AG04449 (cell line): ENCODE measurements at regions not wholly inside any gene's neighbourhood (a gene's known extent, or its start where the extent isn't known, plus 50 kb on each side); places are given as distances from the start of the nearest gene placed in this dataset.

ENCODE experiments used
- CTCF ChIA-PET: fragments of 350-600 bp; formaldehyde crosslinking; extraction: SDS; loops from one replicate; lab custom pipeline; 2021; ENCODE audit warnings: antibody characterized with exemption; lab: Yijun Ruan, JAX
- POLR2A ChIA-PET: fragments of 400-600, 350-600 bp; formaldehyde crosslinking; extraction: SDS; loops from one replicate; lab custom pipeline; 2020; ENCODE audit warnings: antibody characterized with exemption, inconsistent platforms; lab: Yijun Ruan, JAX
- DNase-seq: peaks from one replicate; pipeline ENCODE4 v3.0.0-alpha.2; 2010; ENCODE audit warnings: low read depth, low spot score
- H3K4me3 ChIP-seq: 2 replicates; pipeline ENCODE4 v1.5.1; 2011; ENCODE audit warnings: low read depth, mild to moderate bottlenecking, control low read depth, low read length
- CTCF ChIP-seq: IDR thresholded peaks from one replicate; pipeline ENCODE4 v1.5.1; 2011; ENCODE audit warnings: mild to moderate bottlenecking, moderate library complexity, low read length, control low read depth, inconsistent platforms; ENCODE audit not compliant: insufficient read depth; ENCODE audit errors: missing control alignments

GRCh38 chr2:111687911-111688310, 196.1 kb downstream of the ANAPC1 start:
- no peak for TF ChIP-seq CTCF
- POLR2A ChIA-PET = no interaction called here
- CTCF ChIA-PET = no interaction called here
- DNase-seq = no peak
- no peak overlapping the region for H3K4me3 ChIP-seq

- ChIA-PET POLR2A (no interaction called here), CTCF (interaction anchor here (0.7 kb wide), 1 partner anchor 13 kb away, joined by 3 read pairs; no protein-coding TSS in a partner anchor)
- DNase-seq = no peak
Observed at GRCh38 chr2:111688482-111688881, 195.5 kb downstream of the ANAPC1 start.

GRCh38 chr2:111689174-111689573, 194.8 kb downstream of the ANAPC1 start:
- DNase-seq = no peak
- no peak for TF ChIP-seq CTCF
- ChIA-PET POLR2A (no interaction called here), CTCF (no interaction called here)
- no peak overlapping the region for H3K4me3 ChIP-seq

More at GRCh38 chr2:111688482-111688881, 195.5 kb downstream of the ANAPC1 start:
- no peak for TF ChIP-seq CTCF
- H3K4me3 ChIP-seq = no peak overlapping the region

GRCh38 chr2:111689941-111690340, 194.1 kb downstream of the ANAPC1 start:
- ChIA-PET POLR2A (no interaction called here), CTCF (no interaction called here)
- no peak for DNase-seq
- H3K4me3 ChIP-seq = no peak overlapping the region
- no peak for TF ChIP-seq CTCF

GRCh38 chr2:111691164-111691875, 192.7 kb downstream of the ANAPC1 start:
- DNase-seq = no peak
- ChIA-PET CTCF (interaction anchor here (0.5 to 2.2 kb wide), 3 partner anchors 11 to 896 kb away, joined by 3 to 8 read pairs (median 5); no protein-coding TSS in a partner anchor), POLR2A (no interaction called here)
- no peak for TF ChIP-seq CTCF
- H3K4me3 ChIP-seq = no peak overlapping the region

- TF ChIP-seq CTCF = no peak
- CTCF ChIA-PET = interaction anchor here (0.7 to 2.2 kb wide), 2 partner anchors 10 to 13 kb away, joined by 3 to 8 read pairs; no protein-coding TSS in a partner anchor
Observed at GRCh38 chr2:111692311-111692710, 191.7 kb downstream of the ANAPC1 start.

More at GRCh38 chr2:111692311-111692710, 191.7 kb downstream of the ANAPC1 start:
- POLR2A ChIA-PET = no interaction called here
- no peak for DNase-seq
- H3K4me3 ChIP-seq = no peak overlapping the region
